ENCODE measurements at regions not wholly inside any gene's neighbourhood (a gene's known extent, or its start where the extent isn't known, plus 50 kb on each side); places are given as distances from the start of the nearest gene placed in this dataset.

DNA sequence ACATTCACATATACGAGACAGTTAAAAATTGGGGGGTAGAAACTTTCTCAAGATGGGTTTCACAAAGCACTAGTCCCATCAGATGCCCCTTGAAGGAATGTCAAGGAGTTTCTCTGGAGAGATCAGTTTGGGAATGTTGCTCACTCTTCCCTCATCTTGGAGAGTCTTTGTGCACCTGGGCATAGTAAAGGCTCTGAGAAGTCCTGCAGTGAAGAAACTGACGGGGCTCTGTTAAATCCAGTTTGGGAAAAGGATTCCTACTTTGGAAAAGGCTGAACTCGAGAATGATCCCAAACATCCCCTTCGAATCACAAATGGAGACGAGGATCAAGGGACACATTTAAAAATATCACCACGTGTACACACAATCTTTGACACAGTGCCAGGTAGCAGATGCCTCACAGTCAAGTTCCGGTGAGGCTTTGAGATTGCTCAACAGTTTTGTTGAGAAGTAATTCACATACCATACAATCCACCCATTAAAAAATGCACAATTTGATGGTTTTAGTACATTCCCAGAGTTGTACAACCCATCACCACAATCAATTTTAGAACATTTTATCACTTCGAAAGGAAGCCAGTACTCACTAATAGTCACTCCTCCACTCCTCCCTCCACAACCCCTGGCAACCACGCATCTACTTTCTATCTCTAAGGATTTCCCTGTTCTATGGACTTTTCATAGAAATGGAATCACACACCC is 203.4 kb upstream of the FOXF1 start:
- ChIA-PET POLR2A (no interaction called here), CTCF (interaction anchor here (1.2 kb wide), 1 partner anchor 89 kb away, joined by 3 read pairs; no protein-coding TSS in a partner anchor)
- TF ChIP-seq, protein P1, sequence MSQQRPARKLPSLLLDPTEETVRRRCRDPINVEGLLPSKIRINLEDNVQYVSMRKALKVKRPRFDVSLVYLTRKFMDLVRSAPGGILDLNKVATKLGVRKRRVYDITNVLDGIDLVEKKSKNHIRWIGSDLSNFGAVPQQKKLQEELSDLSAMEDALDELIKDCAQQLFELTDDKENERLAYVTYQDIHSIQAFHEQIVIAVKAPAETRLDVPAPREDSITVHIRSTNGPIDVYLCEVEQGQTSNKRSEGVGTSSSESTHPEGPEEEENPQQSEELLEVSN (IDR thresholded peaks at IDR 0.05; ENCODE audit: borderline replicate concordance, low read depth), result no peak
- no peak for TF ChIP-seq HOXA7 (CRISPR knock-in tag; IDR thresholded peaks at IDR 0.05)
- TF ChIP-seq PHF8 (IDR thresholded peaks at IDR 0.05; ENCODE audit: borderline replicate concordance, low read depth), result no peak
- no peak for TF ChIP-seq SREBF2 (IDR thresholded peaks at IDR 0.05)
- TF ChIP-seq RAD21 (conservative IDR thresholded peaks at IDR 0.05 in 1 of 2, IDR thresholded peaks at IDR 0.05 in 1 of 2), result no peak
- no peak for TF ChIP-seq POLR2AphosphoS2 (conservative IDR thresholded peaks at IDR 0.05; ENCODE audit: low read length)
- no peak for TF ChIP-seq ZNF302 (CRISPR knock-in tag; IDR thresholded peaks at IDR 0.05)
- TF ChIP-seq, protein P2, sequence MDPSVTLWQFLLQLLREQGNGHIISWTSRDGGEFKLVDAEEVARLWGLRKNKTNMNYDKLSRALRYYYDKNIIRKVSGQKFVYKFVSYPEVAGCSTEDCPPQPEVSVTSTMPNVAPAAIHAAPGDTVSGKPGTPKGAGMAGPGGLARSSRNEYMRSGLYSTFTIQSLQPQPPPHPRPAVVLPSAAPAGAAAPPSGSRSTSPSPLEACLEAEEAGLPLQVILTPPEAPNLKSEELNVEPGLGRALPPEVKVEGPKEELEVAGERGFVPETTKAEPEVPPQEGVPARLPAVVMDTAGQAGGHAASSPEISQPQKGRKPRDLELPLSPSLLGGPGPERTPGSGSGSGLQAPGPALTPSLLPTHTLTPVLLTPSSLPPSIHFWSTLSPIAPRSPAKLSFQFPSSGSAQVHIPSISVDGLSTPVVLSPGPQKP (IDR thresholded peaks at IDR 0.05; ENCODE audit: low read depth, low read length), result no peak
- H3K4me1 ChIP-seq, result peaks cover 11% of the 10 kb centered on the region; the same call in 2 of the 3 replicates
- H3K9me3 ChIP-seq, result no peaks in the 10 kb centered on the region
- FAIRE-seq (no peak), ATAC-seq (no peak), DNase-seq (ENCODE audit: low read depth in 1 of 2, low spot score in 1 of 2) (no peak)
- no peak overlapping the region for H3K4me3 ChIP-seq
- peak overlapping the region; percentile 52 to 70; a peak in 5 of 6 replicates for H3K27ac ChIP-seq
- 67% methylated on average over 9 of the region's 9 CpGs for WGBS (ENCODE audit: missing lambda C conversion rate)
- H3K4me2 ChIP-seq, result peak overlapping the region; percentile 20; the same call in 1 of the 3 replicates

DNA sequence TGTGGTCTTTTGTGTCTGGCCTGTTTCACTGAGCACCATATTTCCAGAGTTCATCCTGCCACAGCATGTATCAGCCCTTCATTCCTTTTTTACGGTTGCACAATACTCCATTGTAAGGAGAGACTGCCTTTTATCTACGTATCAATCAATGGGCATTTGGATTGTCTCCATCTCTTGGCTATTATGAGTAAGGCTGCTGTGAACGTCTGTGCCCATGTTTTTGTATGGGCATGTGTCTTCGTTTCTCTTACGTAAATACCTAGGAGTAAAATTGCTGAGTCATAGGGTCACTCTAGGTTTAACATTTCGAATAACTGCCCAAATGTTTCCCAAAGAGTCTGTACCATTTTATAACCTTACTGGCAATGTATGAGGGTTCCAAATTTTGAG is 202.8 kb upstream of the FOXF1 start:
- DNase-seq (ENCODE audit: low read depth in 1 of 2, low spot score in 1 of 2) (peak in 1 of 2 experiments; percentile 60), ATAC-seq (no peak), FAIRE-seq (peak; percentile 61)
- CTCF ChIA-PET, result no interaction called here
- H3K9me3 ChIP-seq, result no peaks in the 10 kb centered on the region
- no peak for TF ChIP-seq ZFP36 (IDR thresholded peaks at IDR 0.05; ENCODE audit: borderline replicate concordance, partially characterized antibody)
- no peak for TF ChIP-seq RCOR1 (IDR thresholded peaks at IDR 0.05; ENCODE audit: low read depth, low read length)
- peak; percentile 11 to 21; a peak in 2 of 4 replicates for TF ChIP-seq CEBPB (IDR thresholded peaks at IDR 0.05)
- no peak for TF ChIP-seq EHMT2 (IDR thresholded peaks at IDR 0.05; ENCODE audit: low read depth)
- no peak for TF ChIP-seq FOSL2 (IDR thresholded peaks at IDR 0.05)
- peak; percentile 42 for TF ChIP-seq FOSL2 (CRISPR knock-in tag; IDR thresholded peaks at IDR 0.05)
- TF ChIP-seq JUN (IDR thresholded peaks at IDR 0.05), result no peak
- peak; percentile 99 for TF ChIP-seq MAFK (IDR thresholded peaks at IDR 0.05; ENCODE audit: partially characterized antibody)
- TF ChIP-seq GATA3 (IDR thresholded peaks at IDR 0.05; ENCODE audit: borderline replicate concordance), result no peak
- TF ChIP-seq RARB (CRISPR knock-in tag; IDR thresholded peaks at IDR 0.05), result no peak
- TF ChIP-seq, protein P3, sequence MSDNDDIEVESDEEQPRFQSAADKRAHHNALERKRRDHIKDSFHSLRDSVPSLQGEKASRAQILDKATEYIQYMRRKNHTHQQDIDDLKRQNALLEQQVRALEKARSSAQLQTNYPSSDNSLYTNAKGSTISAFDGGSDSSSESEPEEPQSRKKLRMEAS (IDR thresholded peaks at IDR 0.05), result no peak
- TF ChIP-seq, protein P4, sequence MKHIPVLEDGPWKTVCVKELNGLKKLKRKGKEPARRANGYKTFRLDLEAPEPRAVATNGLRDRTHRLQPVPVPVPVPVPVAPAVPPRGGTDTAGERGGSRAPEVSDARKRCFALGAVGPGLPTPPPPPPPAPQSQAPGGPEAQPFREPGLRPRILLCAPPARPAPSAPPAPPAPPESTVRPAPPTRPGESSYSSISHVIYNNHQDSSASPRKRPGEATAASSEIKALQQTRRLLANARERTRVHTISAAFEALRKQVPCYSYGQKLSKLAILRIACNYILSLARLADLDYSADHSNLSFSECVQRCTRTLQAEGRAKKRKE (CRISPR knock-in tag; IDR thresholded peaks at IDR 0.05; ENCODE audit: low read depth), result no peak
- TF ChIP-seq ZSCAN20 (CRISPR knock-in tag; IDR thresholded peaks at IDR 0.05), result no peak
- TF ChIP-seq BHLHE40 (IDR thresholded peaks at IDR 0.05; ENCODE audit: low read depth, low read length), result no peak
- peak; percentile 98 for TF ChIP-seq NFE2L2 (conservative IDR thresholded peaks at IDR 0.05; ENCODE audit: low read length)
- POLR2A ChIA-PET, result no interaction called here
- 54% methylated on average over 6 of the region's 6 CpGs for WGBS (ENCODE audit: missing lambda C conversion rate)
- peak overlapping the region; percentile 20; the same call in 2 of the 3 replicates for H3K4me2 ChIP-seq
- peaks cover 11% of the 10 kb centered on the region; the same call in 2 of the 3 replicates for H3K4me1 ChIP-seq
- no peak overlapping the region for H3K4me3 ChIP-seq
- peak overlapping the region; percentile 52 to 70; a peak in 5 of 6 replicates for H3K27ac ChIP-seq

Measured in A549 (cell line).